Upper lobe of right lung (tissue), 1 donor: ENCODE measurements at regions not wholly inside any gene's neighbourhood (a gene's known extent, or its start where the extent isn't known, plus 50 kb on each side); places are given as distances from the start of the nearest gene placed in this dataset.
"Not testable (repeated sequence)": the region's sequence is repeated elsewhere in the genome, so short reads cannot be mapped to it uniquely, and the experiment has no call there.

ENCODE experiments used
- ATAC-seq: fragments of 200-7000 bp; cut with Tn5 transposase; one replicate; pipeline ENCODE4 v1.9.1; 2020; ENCODE audit warnings: mild to moderate bottlenecking, moderate library complexity
- DNase-seq: peaks from one replicate; pipeline ENCODE4 v3.0.0-alpha.2; 2020
- H3K27ac ChIP-seq: fragments of 200-600 bp; one replicate; pipeline ENCODE4 v1.8.0; 2022
- H3K27me3 ChIP-seq: fragments of 200-600 bp; one replicate; pipeline ENCODE4 v1.8.0; 2022; ENCODE audit warnings: mild to moderate bottlenecking
- H3K36me3 ChIP-seq: fragments of 200-600 bp; one replicate; pipeline ENCODE4 v1.8.0; 2022
- H3K4me1 ChIP-seq: fragments of 200-600 bp; one replicate; pipeline ENCODE4 v1.8.0; 2022
- H3K4me3 ChIP-seq: fragments of 200-600 bp; one replicate; pipeline ENCODE4 v1.8.0; 2022; ENCODE audit warnings: mild to moderate bottlenecking
- H3K9me3 ChIP-seq: fragments of 200-600 bp; one replicate; pipeline ENCODE4 v1.8.0; 2022
- intact Hi-C: fragments of 100-400 bp; cut with DNase I; formaldehyde crosslinking; loops from one replicate; pipeline ENCODE4 v1.11.0; 2022
- donor health status: DM: no; HTN: yes; CAD: no; lungs with severe emphysema.

GRCh38 chr7:76686277-76686676 is 59.2 kb upstream of the POMZP3 start:
- H3K36me3 ChIP-seq, H3K27ac ChIP-seq, intact Hi-C loops, H3K4me1 ChIP-seq, H3K9me3 ChIP-seq, H3K4me3 ChIP-seq, H3K27me3 ChIP-seq, DNase-seq: not testable (repeated sequence)
- ATAC-seq: peak; percentile 55

GRCh38 chr7:76684737-76685136 is 57.7 kb upstream of the POMZP3 start:
- H3K4me1 ChIP-seq, H3K27ac ChIP-seq, DNase-seq, H3K4me3 ChIP-seq, intact Hi-C loops, ATAC-seq, H3K27me3 ChIP-seq, H3K9me3 ChIP-seq, H3K36me3 ChIP-seq: not testable (repeated sequence)

- H3K4me3 ChIP-seq, H3K36me3 ChIP-seq, intact Hi-C loops: not testable (repeated sequence)
Observed at GRCh38 chr7:76683631-76684030, 56.6 kb upstream of the POMZP3 start.

GRCh38 chr7:76681810-76682209 is 54.7 kb upstream of the POMZP3 start:
- ATAC-seq, H3K4me1 ChIP-seq, H3K27me3 ChIP-seq, H3K9me3 ChIP-seq, H3K4me3 ChIP-seq, intact Hi-C loops, H3K27ac ChIP-seq, H3K36me3 ChIP-seq, DNase-seq: not testable (repeated sequence)

More at GRCh38 chr7:76683631-76684030, 56.6 kb upstream of the POMZP3 start:
- not testable (repeated sequence) for DNase-seq, H3K27ac ChIP-seq, H3K9me3 ChIP-seq, H3K27me3 ChIP-seq, ATAC-seq, H3K4me1 ChIP-seq

- H3K27ac ChIP-seq, H3K9me3 ChIP-seq, H3K4me3 ChIP-seq, DNase-seq, intact Hi-C loops, ATAC-seq, H3K4me1 ChIP-seq, H3K27me3 ChIP-seq, H3K36me3 ChIP-seq: not testable (repeated sequence)
Observed at GRCh38 chr7:76679174-76679573, 52.1 kb upstream of the POMZP3 start.

- H3K4me1 ChIP-seq, DNase-seq, H3K27ac ChIP-seq, H3K9me3 ChIP-seq, H3K4me3 ChIP-seq, H3K36me3 ChIP-seq, H3K27me3 ChIP-seq, intact Hi-C loops: not testable (repeated sequence)
- ATAC-seq: peak; percentile 54
Observed at GRCh38 chr7:76678500-76678899, 51.4 kb upstream of the POMZP3 start.

GRCh38 chr7:76676890-76677289 is 49.8 kb upstream of the POMZP3 start:
- peak; percentile 59 for ATAC-seq

More at GRCh38 chr7:76676890-76677289, 49.8 kb upstream of the POMZP3 start:
- H3K9me3 ChIP-seq, H3K4me3 ChIP-seq, H3K27ac ChIP-seq, H3K27me3 ChIP-seq, DNase-seq, H3K4me1 ChIP-seq, intact Hi-C loops, H3K36me3 ChIP-seq: not testable (repeated sequence)
